Loucy (cell line): ENCODE measurements at regions not wholly inside any gene's neighbourhood (a gene's known extent, or its start where the extent isn't known, plus 50 kb on each side); places are given as distances from the start of the nearest gene placed in this dataset.

Source experiments
- H2AFZ ChIP-seq: fragments of 200-600 bp; sonication (generic); 2 replicates; pipeline ENCODE4 v1.6.0; 2016; ENCODE audit warnings: antibody characterized with exemption, mild to moderate bottlenecking, low read length, moderate library complexity
- H3F3A ChIP-seq: fragments of 200-600 bp; 2 replicates; pipeline ENCODE4 v1.6.0; 2016; ENCODE audit warnings: antibody characterized with exemption, low read depth, mild to moderate bottlenecking
- H3K27me3 ChIP-seq: fragments of 200-600 bp; sonication (generic); 2 replicates; pipeline ENCODE4 v1.6.1; 2014; ENCODE audit warnings: low read length, mild to moderate bottlenecking; ENCODE audit not compliant: insufficient read depth, poor library complexity, severe bottlenecking
- H3K36me3 ChIP-seq: fragments of 200-600 bp; sonication (generic); 2 replicates; pipeline ENCODE4 v1.6.1; 2016; ENCODE audit warnings: low read length; ENCODE audit not compliant: insufficient read depth
- H3K4me1 ChIP-seq: fragments of 200-600 bp; sonication (generic); 2 replicates; pipeline ENCODE4 v1.5.1; 2014; ENCODE audit warnings: low read length, mild to moderate bottlenecking; ENCODE audit not compliant: insufficient read depth, poor library complexity, severe bottlenecking
- H3K4me2 ChIP-seq: fragments of 200-600 bp; sonication (generic); 2 replicates; pipeline ENCODE4 v1.6.0; 2014; ENCODE audit warnings: antibody characterized with exemption, low read length, low read depth, mild to moderate bottlenecking; ENCODE audit not compliant: poor library complexity, severe bottlenecking
- H3K4me3 ChIP-seq: fragments of 200-600 bp; sonication (generic); 2 replicates; pipeline ENCODE4 v1.5.1; 2014; ENCODE audit warnings: low read length, mild to moderate bottlenecking, mixed read lengths; ENCODE audit not compliant: poor library complexity, severe bottlenecking
- H3K79me2 ChIP-seq: fragments of 200-600 bp; sonication (generic); 2 replicates; pipeline ENCODE4 v1.6.1; 2014; ENCODE audit warnings: low read length; ENCODE audit not compliant: insufficient read depth
- H3K9ac ChIP-seq: fragments of 200-600 bp; sonication (generic); 2 replicates; pipeline ENCODE4 v1.6.0; 2014; ENCODE audit warnings: mild to moderate bottlenecking, low read depth, low read length, moderate library complexity; ENCODE audit not compliant: poor library complexity, severe bottlenecking
- H3K9me2 ChIP-seq: fragments of 200-600 bp; sonication (generic); replicated peaks from 2 replicates; pipeline ENCODE4 v1.6.1; 2016; ENCODE audit warnings: low read depth, low read length, mixed read lengths
- H3K9me3 ChIP-seq: fragments of 200-600 bp; sonication (generic); 2 replicates; pipeline ENCODE4 v1.6.1; 2014; ENCODE audit warnings: mild to moderate bottlenecking, antibody characterized with exemption, low read length, low read depth; ENCODE audit not compliant: insufficient read depth
- H4K20me1 ChIP-seq: fragments of 200-600 bp; sonication (generic); 2 replicates; pipeline ENCODE4 v1.6.0; 2014; ENCODE audit warnings: antibody characterized with exemption, low read length, mild to moderate bottlenecking; ENCODE audit not compliant: insufficient read depth, poor library complexity, severe bottlenecking
- CTCF ChIP-seq: fragments of 200-600 bp; sonication (generic); conservative IDR thresholded peaks from 2 replicates; pipeline ENCODE4 v1.5.1; 2014; ENCODE audit warnings: mild to moderate bottlenecking, antibody characterized with exemption, low read length
- EZH2phosphoT487 ChIP-seq: fragments of 200-600 bp; IDR thresholded peaks from 2 replicates; pipeline ENCODE4 v1.6.1; 2018; ENCODE audit warnings: antibody characterized with exemption, mild to moderate bottlenecking, moderate library complexity, borderline replicate concordance

- Histone ChIP-seq H3K4me3 (no peak overlapping the region), H3K79me2 (no peaks in the 10 kb centered on the region), H3K9me2 (no peaks in the 10 kb centered on the region), H3K4me2 (no peak overlapping the region), H3K4me1 (no peaks in the 10 kb centered on the region), H3K9me3 (no peaks in the 10 kb centered on the region), H3K36me3 (no peaks in the 10 kb centered on the region; the same call in 1 of the 2 replicates), H2AFZ (no peak overlapping the region), H3F3A (no peaks in the 10 kb centered on the region), H3K27me3 (no peaks in the 10 kb centered on the region), H3K9ac (no peak overlapping the region), H4K20me1 (no peaks in the 10 kb centered on the region)
- TF ChIP-seq EZH2phosphoT487 (no peak), CTCF (no peak)
Observed at GRCh38 chr6:144855812-144856531, 570.8 kb downstream of the UTRN start.

- no peaks in the 10 kb centered on the region for H3K9me2 ChIP-seq
- no peaks in the 10 kb centered on the region for H3K9me3 ChIP-seq
- no peak overlapping the region for H2AFZ ChIP-seq
- H3K79me2 ChIP-seq, result no peaks in the 10 kb centered on the region
- no peaks in the 10 kb centered on the region for H3K4me1 ChIP-seq
- no peak overlapping the region for H3K4me2 ChIP-seq
- H3K9ac ChIP-seq, result no peak overlapping the region
- H4K20me1 ChIP-seq, result no peaks in the 10 kb centered on the region
- H3K4me3 ChIP-seq, result no peak overlapping the region
- H3K36me3 ChIP-seq, result no peaks in the 10 kb centered on the region
- H3F3A ChIP-seq, result no peaks in the 10 kb centered on the region
- H3K27me3 ChIP-seq, result no peaks in the 10 kb centered on the region
- TF ChIP-seq EZH2phosphoT487 (no peak), CTCF (no peak)
Observed at GRCh38 chr6:144856622-144857021, 571.5 kb downstream of the UTRN start.

- Histone ChIP-seq H3K4me1 (no peaks in the 10 kb centered on the region), H3K27me3 (no peaks in the 10 kb centered on the region), H3K4me2 (no peak overlapping the region), H3K9me3 (no peaks in the 10 kb centered on the region), H4K20me1 (no peaks in the 10 kb centered on the region), H3K79me2 (no peaks in the 10 kb centered on the region), H3F3A (no peaks in the 10 kb centered on the region), H3K4me3 (no peak overlapping the region), H2AFZ (no peak overlapping the region), H3K9ac (no peak overlapping the region), H3K36me3 (no peaks in the 10 kb centered on the region), H3K9me2 (no peaks in the 10 kb centered on the region)
- TF ChIP-seq EZH2phosphoT487 (no peak), CTCF (no peak)
Observed at GRCh38 chr6:144857086-144857485, 572.0 kb downstream of the UTRN start.
